Muscle of arm (tissue), 1 donor: ENCODE measurements at regions not wholly inside any gene's neighbourhood (a gene's known extent, or its start where the extent isn't known, plus 50 kb on each side); places are given as distances from the start of the nearest gene placed in this dataset.
A peak's percentile ranks its signal among the peaks of the same experiment; 100 is the strongest.
"Not testable (repeated sequence)": the region's sequence is repeated elsewhere in the genome, so short reads cannot be mapped to it uniquely, and the experiment has no call there.

Source experiments
- DNase-seq: peaks from one replicate; pipeline ENCODE4 v3.0.0-alpha.2; 2013

- no peak for DNase-seq
Observed at GRCh38 chr18:76307293-76307690, 187.8 kb downstream of the ZNF516 start.

GRCh38 chr18:76306685-76307292, 188.3 kb downstream of the ZNF516 start:
- DNase-seq, result no peak

GRCh38 chr18:76285866-76286265, 209.2 kb downstream of the ZNF516 start:
- no peak for DNase-seq

GRCh38 chr18:76281565-76281964, 213.5 kb downstream of the ZNF516 start:
- no peak for DNase-seq

GRCh38 chr18:76277801-76278200, 217.2 kb downstream of the ZNF516 start:
- DNase-seq, result no peak

GRCh38 chr18:76275727-76276313, 219.2 kb downstream of the ZNF516 start:
- DNase-seq, result no peak

GRCh38 chr18:76274468-76275289, 220.4 kb downstream of the ZNF516 start:
- DNase-seq, result peak; percentile 35

- no peak for DNase-seq
Observed at GRCh38 chr18:76273956-76274355, 221.1 kb downstream of the ZNF516 start.

- no peak for DNase-seq
Observed at GRCh38 chr18:76273036-76273545, 222.0 kb downstream of the ZNF516 start.

GRCh38 chr18:76267423-76267822, 227.6 kb downstream of the ZNF516 start:
- DNase-seq, result not testable (repeated sequence)

GRCh38 chr18:76266236-76266991, 228.6 kb downstream of the ZNF516 start:
- DNase-seq, result no peak

GRCh38 chr18:76265497-76266235, 229.4 kb downstream of the ZNF516 start:
- peak; percentile 68 for DNase-seq

- no peak for DNase-seq
Observed at GRCh38 chr18:76264876-76265250, 230.2 kb downstream of the ZNF516 start.

- DNase-seq, result peak; percentile 25
Observed at GRCh38 chr18:76264198-76264875, 230.7 kb downstream of the ZNF516 start.

GRCh38 chr18:76263046-76264005, 231.7 kb downstream of the ZNF516 start:
- DNase-seq, result peak; percentile 39

- DNase-seq, result no peak
Observed at GRCh38 chr18:76260941-76261472, 234.0 kb downstream of the ZNF516 start.

GRCh38 chr18:76259711-76260110, 235.3 kb downstream of the ZNF516 start:
- peak; percentile 54 for DNase-seq

GRCh38 chr18:76259096-76259495, 235.9 kb downstream of the ZNF516 start:
- peak; percentile 29 for DNase-seq

GRCh38 chr18:76258209-76258608, 236.8 kb downstream of the ZNF516 start:
- DNase-seq, result no peak
